A549 (cell line): ENCODE measurements at regions not wholly inside any gene's neighbourhood (a gene's known extent, or its start where the extent isn't known, plus 50 kb on each side); places are given as distances from the start of the nearest gene placed in this dataset.

ENCODE experiments used
- ATAC-seq, 2 experiments: fragments of 200-7000 bp in 1 of 2; fragments of >200 bp in 1 of 2; cut with Nextera tagmentation in 1 of 2; cut with Tn5 transposase in 1 of 2; 3 replicates each; pipeline versions ENCODE4 v1.8.0 to v1.9.1; 2018 to 2020; ENCODE audit warnings: mild to moderate bottlenecking in 1 of 2, moderate library complexity in 1 of 2
- CTCF ChIA-PET: fragments of 300-600 bp; sonication (Branson Sonifier 250); formaldehyde crosslinking; extraction: SDS; loops from one replicate; lab custom pipeline; 2021; ENCODE audit warnings: antibody characterized with exemption, inconsistent platforms; lab: Yijun Ruan, JAX
- POLR2A ChIA-PET: fragments of 350-600 bp; formaldehyde crosslinking; extraction: SDS; loops from one replicate; lab custom pipeline; 2021; ENCODE audit warnings: antibody characterized with exemption, inconsistent platforms; lab: Yijun Ruan, JAX
- DNase-seq, 2 experiments: peaks; one replicate each; pipeline versions ENCODE4 v3.0.0 to v3.0.0-alpha.2; 2011 to 2016; ENCODE audit warnings: low read depth in 1 of 2, low spot score in 1 of 2
- FAIRE-seq: peaks from 2 replicates; lab custom pipeline; 2011; peaks lifted over from hg19 to GRCh38; lab: Jason Lieb, UNC
- H3K27ac ChIP-seq, 2 experiments: fragments of >200 bp; sonication (Bioruptor Twin); formaldehyde crosslinking; 3 replicates each; pipeline ENCODE4 v1.5.1; 2016 to 2017
- H3K4me1 ChIP-seq: fragments of >200 bp; sonication (Bioruptor Twin); formaldehyde crosslinking; 3 replicates; pipeline ENCODE4 v1.6.1; 2016
- H3K4me2 ChIP-seq: fragments of >200 bp; sonication (Bioruptor Twin); formaldehyde crosslinking; 3 replicates; pipeline ENCODE4 v1.6.1; 2016
- H3K4me3 ChIP-seq: fragments of >200 bp; sonication (Bioruptor Twin); formaldehyde crosslinking; 3 replicates; pipeline ENCODE4 v1.5.1; 2016
- H3K9me3 ChIP-seq: fragments of >200 bp; sonication (Bioruptor Twin); formaldehyde crosslinking; 3 replicates; pipeline ENCODE4 v1.6.1; 2016
- BCL3 ChIP-seq: fragments of >200 bp; sonication (Bioruptor Twin); formaldehyde crosslinking; IDR thresholded peaks from 3 replicates; pipeline ENCODE4 v1.6.1; 2016
- CBX2 ChIP-seq: fragments of 200-600 bp; sonication (generic); IDR thresholded peaks from 2 replicates; pipeline ENCODE4 v1.6.1; 2016; ENCODE audit warnings: low read depth, mild to moderate bottlenecking, borderline replicate concordance
- CEBPB ChIP-seq, 2 experiments: fragments of >200 bp in 1 of 2; sonication (Bioruptor Twin) in 1 of 2; formaldehyde crosslinking in 1 of 2; IDR thresholded peaks; 2 replicates each; pipeline ENCODE4 v1.6.1; 2012 to 2016
- CHD2 ChIP-seq: fragments of 150-350 bp; IDR thresholded peaks from 2 replicates; pipeline ENCODE4 v1.6.1; 2014; ENCODE audit warnings: low read length; ENCODE audit not compliant: partially characterized antibody
- CHD4 ChIP-seq: fragments of 200-600 bp; sonication (generic); IDR thresholded peaks from 2 replicates; pipeline ENCODE4 v1.6.1; 2016; ENCODE audit warnings: antibody characterized with exemption, mild to moderate bottlenecking, borderline replicate concordance
- CTCF ChIP-seq: fragments of >200 bp; sonication (Bioruptor Twin); formaldehyde crosslinking; IDR thresholded peaks from 3 replicates; pipeline ENCODE4 v1.5.1; 2016
- ELK1 ChIP-seq: fragments of 150-350 bp; IDR thresholded peaks from 2 replicates; pipeline ENCODE4 v1.6.1; 2014; ENCODE audit warnings: low read depth, mild to moderate bottlenecking, low read length
- ESRRA ChIP-seq: fragments of 150-350 bp; IDR thresholded peaks from 2 replicates; pipeline ENCODE4 v1.6.1; 2014; ENCODE audit warnings: mild to moderate bottlenecking, low read length, borderline replicate concordance
- FOSB ChIP-seq: fragments of 250-450 bp; sonication (Bioruptor Pico); IDR thresholded peaks from 2 replicates; pipeline ENCODE4 v1.5.0; 2020; ENCODE audit warnings: mild to moderate bottlenecking, moderate library complexity
- FOSL2 ChIP-seq, 2 experiments: fragments of 450-650 bp in 1 of 2; fragments of >200 bp in 1 of 2; sonication (Bioruptor Twin) in 1 of 2; formaldehyde crosslinking; IDR thresholded peaks; 2 replicates each; pipeline versions ENCODE4 v1.5.0 to v1.6.1; 2016 to 2020; ENCODE audit warnings: mild to moderate bottlenecking in 1 of 2, moderate library complexity in 1 of 2
- FOXS1 ChIP-seq: fragments of 250-450 bp; sonication (Bioruptor Pico); IDR thresholded peaks from 2 replicates; pipeline ENCODE4 v1.5.0; 2020; ENCODE audit warnings: mild to moderate bottlenecking, moderate library complexity
- GATA3 ChIP-seq: IDR thresholded peaks from 2 replicates; pipeline ENCODE4 v1.6.1; 2012; ENCODE audit warnings: borderline replicate concordance
- HEYL ChIP-seq: fragments of 250-450 bp; sonication (Bioruptor Pico); IDR thresholded peaks from 2 replicates; pipeline ENCODE4 v1.8.0; 2021; ENCODE audit warnings: mild to moderate bottlenecking, moderate library complexity
- HOXB13 ChIP-seq: fragments of 250-450 bp; sonication (Bioruptor Pico); IDR thresholded peaks from 2 replicates; pipeline ENCODE4 v1.5.0; 2020; ENCODE audit warnings: low read depth, mild to moderate bottlenecking, moderate library complexity
- HOXB5 ChIP-seq: fragments of 250-450 bp; sonication (Bioruptor Pico); IDR thresholded peaks from 2 replicates; pipeline ENCODE4 v1.5.0; 2020; ENCODE audit warnings: mild to moderate bottlenecking, moderate library complexity
- JUN ChIP-seq, 2 experiments: fragments of >200 bp; sonication (Bioruptor Twin); formaldehyde crosslinking; IDR thresholded peaks; 2 replicates in 1 of 2; 3 replicates in 1 of 2; pipeline ENCODE4 v1.6.1; 2016 to 2017
- JUNB ChIP-seq: fragments of >200 bp; sonication (Bioruptor Twin); formaldehyde crosslinking; IDR thresholded peaks from 2 replicates; pipeline ENCODE4 v1.6.1; 2016
- KDM5A ChIP-seq: fragments of 200-600 bp; sonication (generic); IDR thresholded peaks from 2 replicates; pipeline ENCODE4 v1.6.1; 2016; ENCODE audit warnings: antibody characterized with exemption, mild to moderate bottlenecking
- MAFK ChIP-seq: fragments of 450-650 bp; IDR thresholded peaks from 2 replicates; pipeline ENCODE4 v1.6.1; 2014; ENCODE audit not compliant: partially characterized antibody
- NFE2L2 ChIP-seq: fragments of 150-350 bp; conservative IDR thresholded peaks from 2 replicates; pipeline ENCODE4 v1.6.1; 2014; ENCODE audit warnings: low read length
- PHF8 ChIP-seq: fragments of 200-600 bp; sonication (generic); IDR thresholded peaks from 2 replicates; pipeline ENCODE4 v1.6.1; 2016; ENCODE audit warnings: low read depth, mild to moderate bottlenecking, antibody characterized with exemption, moderate library complexity, borderline replicate concordance
- RCOR1 ChIP-seq: fragments of 150-350 bp; IDR thresholded peaks from 2 replicates; pipeline ENCODE4 v1.6.1; 2014; ENCODE audit warnings: antibody characterized with exemption, low read length, low read depth
- RNF2 ChIP-seq: fragments of 200-600 bp; sonication (generic); IDR thresholded peaks from 2 replicates; pipeline ENCODE4 v1.6.1; 2016; ENCODE audit warnings: low read depth, mild to moderate bottlenecking, antibody characterized with exemption, moderate library complexity, borderline replicate concordance
- SREBF2 ChIP-seq: fragments of 450-650 bp; IDR thresholded peaks from 2 replicates; pipeline ENCODE4 v1.6.1; 2014; ENCODE audit warnings: mild to moderate bottlenecking, moderate library complexity
- TFCP2L1 ChIP-seq: fragments of 250-450 bp; sonication (Bioruptor Pico); IDR thresholded peaks from 2 replicates; pipeline ENCODE4 v1.5.0; 2021; ENCODE audit warnings: mild to moderate bottlenecking
- TP53 ChIP-seq: fragments of 250-450 bp; sonication (Bioruptor Pico); IDR thresholded peaks from 2 replicates; pipeline ENCODE4 v1.5.0; 2021; ENCODE audit warnings: mild to moderate bottlenecking, moderate library complexity
- ZC3H11A ChIP-seq: fragments of 450-650 bp; IDR thresholded peaks from 2 replicates; pipeline ENCODE4 v1.6.1; 2014; ENCODE audit warnings: antibody characterized with exemption, mild to moderate bottlenecking
- WGBS: methylation state at CpG from one replicate; pipeline ENCODE4 v1.1.6; 2017; ENCODE audit errors: missing lambda C conversion rate; 5-methylcytosine and 5-hydroxymethylcytosine counted together
- TF ChIP-seq, protein P1 (sequence below): IDR thresholded peaks from 2 replicates; pipeline ENCODE4 v1.6.1; 2012
- TF ChIP-seq, protein P2 (sequence below): IDR thresholded peaks from 2 replicates; pipeline ENCODE4 v1.6.1; 2012

GRCh38 chr1:102751111-102751510 lies 357.2 kb downstream of the COL11A1 start:
- no peak for FAIRE-seq
- no peak overlapping the region for H3K27ac ChIP-seq
- ATAC-seq: no peak

DNA sequence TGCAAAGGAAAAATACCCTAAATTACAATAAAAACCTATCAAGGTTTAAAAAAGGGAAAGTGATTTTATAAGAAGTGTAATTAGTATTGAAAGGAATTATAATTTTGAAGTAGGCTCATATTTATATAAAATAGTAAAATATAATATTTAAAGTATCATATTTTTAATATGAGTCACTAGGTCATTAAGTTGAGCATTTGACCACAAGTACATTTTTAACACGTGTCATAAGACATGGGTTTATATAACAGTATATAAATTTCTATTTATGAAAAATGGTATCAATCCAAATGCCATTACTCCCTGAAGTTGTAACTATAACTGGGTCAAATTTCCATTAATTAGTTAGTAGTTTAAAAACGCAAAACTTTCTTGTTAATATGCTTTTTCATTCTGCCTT lies 365.9 kb downstream of the COL11A1 start:
- DNase-seq (no peak), ATAC-seq (no peak), FAIRE-seq (no peak)
- Histone ChIP-seq H3K4me3 (no peak overlapping the region), H3K4me1 (no peaks in the 10 kb centered on the region), H3K9me3 (no peaks in the 10 kb centered on the region), H3K27ac (no peak overlapping the region), H3K4me2 (no peak overlapping the region)
- WGBS: 22% methylated on average over 2 of the region's 2 CpGs
- POLR2A ChIA-PET: no interaction called here
- CTCF ChIA-PET: no interaction called here
- TF ChIP-seq, protein P1, sequence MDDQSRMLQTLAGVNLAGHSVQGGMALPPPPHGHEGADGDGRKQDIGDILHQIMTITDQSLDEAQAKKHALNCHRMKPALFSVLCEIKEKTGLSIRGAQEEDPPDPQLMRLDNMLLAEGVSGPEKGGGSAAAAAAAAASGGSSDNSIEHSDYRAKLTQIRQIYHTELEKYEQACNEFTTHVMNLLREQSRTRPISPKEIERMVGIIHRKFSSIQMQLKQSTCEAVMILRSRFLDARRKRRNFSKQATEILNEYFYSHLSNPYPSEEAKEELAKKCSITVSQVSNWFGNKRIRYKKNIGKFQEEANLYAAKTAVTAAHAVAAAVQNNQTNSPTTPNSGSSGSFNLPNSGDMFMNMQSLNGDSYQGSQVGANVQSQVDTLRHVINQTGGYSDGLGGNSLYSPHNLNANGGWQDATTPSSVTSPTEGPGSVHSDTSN: no peak
- TF ChIP-seq CTCF: no peak
- TF ChIP-seq FOXS1: no peak
- TF ChIP-seq RNF2: no peak
- TF ChIP-seq NFE2L2: no peak
- TF ChIP-seq JUN (IDR thresholded peaks at IDR 0.05): no peak
- TF ChIP-seq RCOR1: no peak
- TF ChIP-seq CEBPB (IDR thresholded peaks at IDR 0.05): no peak
- TF ChIP-seq GATA3: no peak
- TF ChIP-seq, protein P2, sequence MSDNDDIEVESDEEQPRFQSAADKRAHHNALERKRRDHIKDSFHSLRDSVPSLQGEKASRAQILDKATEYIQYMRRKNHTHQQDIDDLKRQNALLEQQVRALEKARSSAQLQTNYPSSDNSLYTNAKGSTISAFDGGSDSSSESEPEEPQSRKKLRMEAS: no peak
- TF ChIP-seq ESRRA: no peak
- no peak for TF ChIP-seq FOSL2 (IDR thresholded peaks at IDR 0.05)
- no peak for TF ChIP-seq FOSL2 (CRISPR knock-in tag; IDR thresholded peaks at IDR 0.05)
- TF ChIP-seq KDM5A: no peak
- TF ChIP-seq CHD2: no peak
- no peak for TF ChIP-seq JUNB
- TF ChIP-seq HEYL (CRISPR knock-in tag): no peak

More at GRCh38 chr1:102751111-102751510, 357.2 kb downstream of the COL11A1 start:
- 5% methylated on average over 2 of the region's 2 CpGs for WGBS
- Histone ChIP-seq H3K4me3 (no peak overlapping the region), H3K9me3 (no peaks in the 10 kb centered on the region), H3K4me1 (no peaks in the 10 kb centered on the region), H3K4me2 (no peak overlapping the region)
- CTCF ChIA-PET: no interaction called here
- TF ChIP-seq NFE2L2 (no peak), HOXB5 (no peak), CBX2 (no peak), SREBF2 (no peak), CHD4 (no peak), BCL3 (no peak), CTCF (no peak), ELK1 (no peak), MAFK (no peak), HOXB13 (CRISPR knock-in tag) (no peak), JUN (IDR thresholded peaks at IDR 0.05) (no peak), ZC3H11A (no peak), PHF8 (no peak), TFCP2L1 (CRISPR knock-in tag) (no peak), FOSB (CRISPR knock-in tag) (no peak), TP53 (no peak)
- no peak for DNase-seq
- POLR2A ChIA-PET: no interaction called here
